HCT116 (cell line): ENCODE measurements at regions not wholly inside any gene's neighbourhood (a gene's known extent, or its start where the extent isn't known, plus 50 kb on each side); places are given as distances from the start of the nearest gene placed in this dataset.

Source experiments
- ATAC-seq: fragments of 200-7000 bp; cut with Tn5 transposase; 2 replicates; pipeline ENCODE4 v1.9.1; 2020; ENCODE audit warnings: mild to moderate bottlenecking, moderate library complexity
- BruUV-seq: library from RNA; stranded (reverse); fragments of 400-500 nt; replicated peaks from 2 replicates; lab custom pipeline; 2021; lab: Mats Ljungman, UMichigan
- CTCF ChIA-PET: fragments of 300-600 bp; sonication (Branson Sonifier 250); formaldehyde crosslinking; loops from one replicate; lab custom pipeline; 2021; ENCODE audit warnings: antibody characterized with exemption; lab: Charles Lee
- POLR2A ChIA-PET: fragments of 300-600, 350-600 bp; sonication (Branson Sonifier 250); formaldehyde crosslinking; loops from one replicate; lab custom pipeline; 2021; ENCODE audit warnings: antibody characterized with exemption; lab: Charles Lee
- RAD21 ChIA-PET, 2 experiments: fragments of 300-600 bp; sonication (Branson Sonifier 250); formaldehyde crosslinking; loops; one replicate each; lab custom pipeline; 2023; ENCODE audit warnings: low total read pairs in 2 of 2; ENCODE audit not compliant: uncharacterized antibody in 2 of 2, unreplicated experiment in 2 of 2, low non-redundant PET in 1 of 2; lab: Charles Lee
- DNase-seq: peaks from one replicate; pipeline ENCODE4 v3.0.0-alpha.2; 2010; ENCODE audit warnings: low read depth, low spot score
- H2AFZ ChIP-seq: fragments of 200-600 bp; shearing (Covaris generic), sonication (generic); 2 replicates; pipeline ENCODE4 v1.6.1; 2017; ENCODE audit warnings: low read depth, mixed run types, mixed read lengths, antibody characterized with exemption, low read length; ENCODE audit not compliant: poor library complexity, severe bottlenecking
- H3K27ac ChIP-seq: 2 replicates; pipeline ENCODE4 v1.5.1; 2012; ENCODE audit warnings: low read depth, low read length
- H3K27me3 ChIP-seq: fragments of 200-600 bp; sonication (generic); 2 replicates; pipeline ENCODE4 v1.6.1; 2016; ENCODE audit warnings: mixed run types, low read length, mixed read lengths; ENCODE audit not compliant: insufficient read depth
- H3K36me3 ChIP-seq, 2 experiments: fragments of 200-500 bp in 1 of 2; fragments of 200-600 bp in 1 of 2; sonication (Bioruptor generic) in 1 of 2; sonication (generic) in 1 of 2; 2 replicates each; pipeline versions ENCODE4 v1.5.1 to v1.6.1; 2014 to 2016; ENCODE audit warnings: low read length in 2 of 2, inconsistent platforms in 1 of 2, mixed read lengths in 1 of 2, mixed run types in 1 of 2; ENCODE audit not compliant: insufficient read depth in 2 of 2, control insufficient read depth in 1 of 2
- H3K4me1 ChIP-seq, 2 experiments: fragments of 200-600 bp in 1 of 2; sonication (generic) in 1 of 2; 2 replicates each; pipeline versions ENCODE4 v1.5.1 to v1.6.1; 2012 to 2017; ENCODE audit warnings: low read length in 2 of 2, inconsistent platforms in 1 of 2, mild to moderate bottlenecking in 1 of 2, mixed read lengths in 1 of 2, mixed run types in 1 of 2, moderate library complexity in 1 of 2; ENCODE audit not compliant: insufficient read depth in 2 of 2, control insufficient read depth in 1 of 2
- H3K4me2 ChIP-seq: fragments of 200-600 bp; sonication (generic); 2 replicates; pipeline ENCODE4 v1.6.1; 2017; ENCODE audit warnings: mixed run types, low read length, mixed read lengths
- H3K4me3 ChIP-seq, 2 experiments: fragments of 200-600 bp in 1 of 2; sonication (generic) in 1 of 2; replicated peaks in 1 of 2; 2 replicates each; pipeline ENCODE4 v1.5.1; 2011 to 2016; ENCODE audit warnings: low read length in 2 of 2, control low read depth in 1 of 2, low read depth in 1 of 2, mild to moderate bottlenecking in 1 of 2, mixed read lengths in 1 of 2, mixed run types in 1 of 2
- H3K79me2 ChIP-seq: fragments of 200-600 bp; sonication (generic); 2 replicates; pipeline ENCODE4 v1.6.1; 2017; ENCODE audit warnings: mild to moderate bottlenecking, mixed run types, low read length, moderate library complexity, mixed read lengths; ENCODE audit not compliant: insufficient read depth
- H3K9ac ChIP-seq: fragments of 200-600 bp; sonication (generic); 2 replicates; pipeline ENCODE4 v1.6.1; 2016; ENCODE audit warnings: low read length, mixed read lengths
- H3K9me2 ChIP-seq: fragments of 200-600 bp; sonication (generic), shearing (Covaris generic); 2 replicates; pipeline ENCODE4 v1.6.1; 2017; ENCODE audit warnings: mixed run types, mild to moderate bottlenecking, moderate library complexity; ENCODE audit not compliant: insufficient read depth
- H3K9me3 ChIP-seq, 2 experiments: fragments of 200-500 bp in 1 of 2; fragments of 200-600 bp in 1 of 2; sonication (Bioruptor generic) in 1 of 2; sonication (generic) in 1 of 2; 2 replicates each; pipeline ENCODE4 v1.6.1; 2014 to 2017; ENCODE audit warnings: low read length in 2 of 2, mixed read lengths in 2 of 2, inconsistent platforms in 1 of 2, low read depth in 1 of 2, mild to moderate bottlenecking in 1 of 2, mixed run types in 1 of 2, moderate library complexity in 1 of 2; ENCODE audit not compliant: control insufficient read depth in 1 of 2, insufficient read depth in 1 of 2
- H4K20me1 ChIP-seq: fragments of 200-600 bp; sonication (generic), shearing (Covaris generic); 2 replicates; pipeline ENCODE4 v1.6.1; 2017; ENCODE audit warnings: mixed run types, mild to moderate bottlenecking, moderate library complexity; ENCODE audit not compliant: insufficient read depth
- CEBPB ChIP-seq: IDR thresholded peaks from 2 replicates; pipeline ENCODE4 v1.6.1; 2012; ENCODE audit warnings: low read depth
- CTCF ChIP-seq, 3 experiments: fragments of 200-600 bp in 1 of 3; sonication (generic) in 1 of 3; IDR thresholded peaks in 2 of 3; conservative IDR thresholded peaks in 1 of 3; 2 replicates each; pipeline ENCODE4 v1.5.1; 2012 to 2017; ENCODE audit warnings: low read depth in 2 of 3, low read length in 2 of 3, antibody characterized with exemption in 1 of 3, borderline replicate concordance in 1 of 3, control low read depth in 1 of 3, mild to moderate bottlenecking in 1 of 3, mixed read lengths in 1 of 3, mixed run types in 1 of 3, moderate library complexity in 1 of 3; ENCODE audit not compliant: insufficient read depth in 1 of 3
- ELF1 ChIP-seq: IDR thresholded peaks from 2 replicates; pipeline ENCODE4 v1.6.1; 2012; ENCODE audit warnings: low read depth, borderline replicate concordance
- EZH2phosphoT487 ChIP-seq: fragments of 200-600 bp; IDR thresholded peaks from 2 replicates; pipeline ENCODE4 v1.6.1; 2018; ENCODE audit warnings: antibody characterized with exemption, borderline replicate concordance
- MAX ChIP-seq: IDR thresholded peaks from 2 replicates; pipeline ENCODE4 v1.6.1; 2012
- SIN3A ChIP-seq: IDR thresholded peaks from 2 replicates; pipeline ENCODE4 v1.6.1; 2012; ENCODE audit warnings: low read depth
- TCF7L2 ChIP-seq: IDR thresholded peaks from 2 replicates; pipeline ENCODE4 v1.7.0; 2011; ENCODE audit warnings: borderline replicate concordance, inconsistent platforms; ENCODE audit not compliant: insufficient read depth, insufficient read length; ENCODE audit errors: extremely low read depth
- YY1 ChIP-seq: IDR thresholded peaks from 2 replicates; pipeline ENCODE4 v1.6.1; 2011; ENCODE audit warnings: low read length, low read depth, moderate library complexity, mild to moderate bottlenecking; ENCODE audit not compliant: insufficient replicate concordance; ENCODE audit errors: extremely low read depth
- ZNF274 ChIP-seq: fragments of 200-500 bp; sonication (Bioruptor generic); IDR thresholded peaks from 2 replicates; pipeline ENCODE4 v1.6.1; 2014; ENCODE audit warnings: mild to moderate bottlenecking, low read depth, low read length, inconsistent platforms
- intact Hi-C: fragments of 100-400 bp; cut with micrococcal nuclease; formaldehyde crosslinking; loops from 2 replicates; pipeline ENCODE4 v1.10.0; 2022
- TF ChIP-seq, protein P1 (sequence below): IDR thresholded peaks from 2 replicates; pipeline ENCODE4 v1.6.1; 2012; ENCODE audit warnings: low read depth

DNA sequence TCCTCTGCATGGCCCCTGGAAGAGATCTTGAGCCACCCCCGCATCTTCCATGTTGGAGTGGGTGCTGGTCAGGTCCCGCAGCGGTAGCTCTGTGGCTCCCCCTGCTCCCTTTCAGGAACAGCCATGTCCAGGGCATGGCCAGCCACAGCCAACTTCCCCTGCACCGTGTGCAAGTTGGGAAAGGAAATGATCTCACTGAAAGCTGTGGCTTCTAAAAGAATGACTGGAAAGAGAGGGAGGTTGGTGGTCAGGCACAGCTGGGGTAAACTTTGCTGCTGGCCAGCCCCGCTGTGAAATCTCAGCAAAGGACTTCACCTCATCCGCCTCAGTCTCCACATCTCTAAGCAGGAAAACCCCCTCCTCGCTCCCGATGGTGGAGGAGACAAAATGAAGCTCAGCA, 153.6 kb upstream of the CST7 start (continued):
- TF ChIP-seq CTCF (IDR thresholded peaks at IDR 0.05 in 2 of 3, conservative IDR thresholded peaks at IDR 0.05 in 1 of 3; ENCODE audit: borderline replicate concordance in 1 of 3, insufficient read depth in 1 of 3, low read depth in 2 of 3, low read length in 2 of 3) (no peak), ELF1 (no peak), CEBPB (no peak), ZNF274 (no peak), TCF7L2 (no peak), MAX (no peak)

GRCh38 chr20:24796236-24796635, 152.8 kb upstream of the CST7 start:
- peaks cover 72% of the 10 kb centered on the region for H3K27me3 ChIP-seq
- H3K4me1 ChIP-seq: no peaks in the 10 kb centered on the region
- H4K20me1 ChIP-seq: no peaks in the 10 kb centered on the region
- ChIA-PET CTCF (no interaction called here), RAD21 (no interaction called here), POLR2A (no interaction called here)
- H3K9me3 ChIP-seq: no peaks in the 10 kb centered on the region
- no peak overlapping the region for H3K9ac ChIP-seq
- H3K27ac ChIP-seq: no peak overlapping the region
- H3K79me2 ChIP-seq: no peaks in the 10 kb centered on the region
- intact Hi-C loops: no loop called here
- DNase-seq: no peak
- no peak for ATAC-seq
- no peaks in the 10 kb centered on the region for H3K36me3 ChIP-seq
- no TSS peak for BruUV-seq
- H2AFZ ChIP-seq: no peak overlapping the region
- H3K4me3 ChIP-seq: no peak overlapping the region
- H3K4me2 ChIP-seq: no peak overlapping the region
- TF ChIP-seq YY1: no peak
- no peak for TF ChIP-seq EZH2phosphoT487
- TF ChIP-seq CEBPB: no peak
- TF ChIP-seq CTCF (IDR thresholded peaks at IDR 0.05 in 2 of 3, conservative IDR thresholded peaks at IDR 0.05 in 1 of 3; ENCODE audit: borderline replicate concordance in 1 of 3, insufficient read depth in 1 of 3, low read depth in 2 of 3, low read length in 2 of 3): no peak
- TF ChIP-seq, protein P1, sequence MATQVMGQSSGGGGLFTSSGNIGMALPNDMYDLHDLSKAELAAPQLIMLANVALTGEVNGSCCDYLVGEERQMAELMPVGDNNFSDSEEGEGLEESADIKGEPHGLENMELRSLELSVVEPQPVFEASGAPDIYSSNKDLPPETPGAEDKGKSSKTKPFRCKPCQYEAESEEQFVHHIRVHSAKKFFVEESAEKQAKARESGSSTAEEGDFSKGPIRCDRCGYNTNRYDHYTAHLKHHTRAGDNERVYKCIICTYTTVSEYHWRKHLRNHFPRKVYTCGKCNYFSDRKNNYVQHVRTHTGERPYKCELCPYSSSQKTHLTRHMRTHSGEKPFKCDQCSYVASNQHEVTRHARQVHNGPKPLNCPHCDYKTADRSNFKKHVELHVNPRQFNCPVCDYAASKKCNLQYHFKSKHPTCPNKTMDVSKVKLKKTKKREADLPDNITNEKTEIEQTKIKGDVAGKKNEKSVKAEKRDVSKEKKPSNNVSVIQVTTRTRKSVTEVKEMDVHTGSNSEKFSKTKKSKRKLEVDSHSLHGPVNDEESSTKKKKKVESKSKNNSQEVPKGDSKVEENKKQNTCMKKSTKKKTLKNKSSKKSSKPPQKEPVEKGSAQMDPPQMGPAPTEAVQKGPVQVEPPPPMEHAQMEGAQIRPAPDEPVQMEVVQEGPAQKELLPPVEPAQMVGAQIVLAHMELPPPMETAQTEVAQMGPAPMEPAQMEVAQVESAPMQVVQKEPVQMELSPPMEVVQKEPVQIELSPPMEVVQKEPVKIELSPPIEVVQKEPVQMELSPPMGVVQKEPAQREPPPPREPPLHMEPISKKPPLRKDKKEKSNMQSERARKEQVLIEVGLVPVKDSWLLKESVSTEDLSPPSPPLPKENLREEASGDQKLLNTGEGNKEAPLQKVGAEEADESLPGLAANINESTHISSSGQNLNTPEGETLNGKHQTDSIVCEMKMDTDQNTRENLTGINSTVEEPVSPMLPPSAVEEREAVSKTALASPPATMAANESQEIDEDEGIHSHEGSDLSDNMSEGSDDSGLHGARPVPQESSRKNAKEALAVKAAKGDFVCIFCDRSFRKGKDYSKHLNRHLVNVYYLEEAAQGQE: no peak
- TF ChIP-seq SIN3A: no peak
- no peaks in the 10 kb centered on the region for H3K9me2 ChIP-seq
